Ectodermal cell (in vitro differentiated cells): ENCODE measurements at regions not wholly inside any gene's neighbourhood (a gene's known extent, or its start where the extent isn't known, plus 50 kb on each side); places are given as distances from the start of the nearest gene placed in this dataset.

Experiments used
- H3K27ac ChIP-seq: 2 replicates; pipeline ENCODE4 v1.7.0; 2013; ENCODE audit warnings: mild to moderate bottlenecking, low read depth, low read length; ENCODE audit not compliant: insufficient read depth, poor library complexity, severe bottlenecking
- H3K27me3 ChIP-seq: 2 replicates; pipeline ENCODE4 v1.7.0; 2013; ENCODE audit warnings: mild to moderate bottlenecking, low read length; ENCODE audit not compliant: insufficient read depth, control insufficient read depth, poor library complexity, severe bottlenecking
- H3K36me3 ChIP-seq: one replicate; pipeline ENCODE4 v1.7.0; 2013; ENCODE audit warnings: low read length; ENCODE audit not compliant: control insufficient read depth, insufficient read depth
- H3K4me1 ChIP-seq: one replicate; pipeline ENCODE4 v1.7.0; 2013; ENCODE audit warnings: low read length; ENCODE audit not compliant: control insufficient read depth, insufficient read depth
- H3K4me3 ChIP-seq: 2 replicates; pipeline ENCODE4 v1.7.0; 2013; ENCODE audit warnings: low read depth, low read length, control low read depth; ENCODE audit not compliant: insufficient read depth
- H3K9me3 ChIP-seq: 2 replicates; pipeline ENCODE4 v1.7.0; 2013; ENCODE audit warnings: mild to moderate bottlenecking, low read length, moderate library complexity; ENCODE audit not compliant: control insufficient read depth
- whole genome bisulfite sequencing, 2 experiments: methylation state at CpG; one replicate each; pipeline ENCODE4 v1.1.7; 2013; ENCODE audit warnings: missing lambda C conversion rate in 2 of 2; 5-methylcytosine and 5-hydroxymethylcytosine counted together

GRCh38 chr3:70747847-70748246, 435.4 kb upstream of the MDFIC2 start:
- Histone ChIP-seq H3K27ac (no peak overlapping the region), H3K9me3 (no peaks in the 10 kb centered on the region), H3K36me3 (no peaks in the 10 kb centered on the region), H3K4me3 (no peak overlapping the region), H3K27me3 (no peaks in the 10 kb centered on the region), H3K4me1 (no peaks in the 10 kb centered on the region)
- WGBS, 2 experiments = 73 to 74% methylated on average over 4 of the region's 4 CpGs

DNA sequence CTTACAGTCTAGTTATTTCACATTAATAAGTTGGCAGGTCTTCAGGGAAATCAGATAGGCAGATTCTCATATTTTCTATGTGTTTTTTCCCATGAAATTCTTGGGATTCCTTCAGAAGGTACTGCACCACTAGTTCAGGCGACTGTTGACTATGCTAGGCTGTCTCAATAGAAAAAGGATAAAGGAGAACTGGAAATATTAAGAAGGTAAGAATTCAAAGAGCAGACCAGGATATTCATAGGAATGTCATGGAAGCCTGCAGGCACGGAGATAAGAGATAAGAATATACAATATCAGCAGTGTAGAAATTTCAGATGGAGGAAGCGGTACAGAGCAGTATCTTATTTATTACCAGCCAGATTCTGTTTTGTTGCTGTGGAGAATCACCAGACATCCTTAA, 432.1 kb upstream of the MDFIC2 start:
- no peak overlapping the region for H3K27ac ChIP-seq
- no peaks in the 10 kb centered on the region for H3K36me3 ChIP-seq
- 93 to 94% methylated on average over 2 to 3 of the region's 3 CpGs for WGBS, 2 experiments
- H3K27me3 ChIP-seq = no peaks in the 10 kb centered on the region
- no peak overlapping the region for H3K4me3 ChIP-seq
- no peaks in the 10 kb centered on the region for H3K9me3 ChIP-seq
- H3K4me1 ChIP-seq = no peaks in the 10 kb centered on the region

- no peaks in the 10 kb centered on the region for H3K9me3 ChIP-seq
- no peaks in the 10 kb centered on the region for H3K4me1 ChIP-seq
- WGBS, 2 experiments = 94 to 100% methylated on average over 1 to 2 of the region's 2 CpGs
- no peak overlapping the region for H3K27ac ChIP-seq
- H3K36me3 ChIP-seq = no peaks in the 10 kb centered on the region
- no peaks in the 10 kb centered on the region for H3K27me3 ChIP-seq
- H3K4me3 ChIP-seq = no peak overlapping the region
Measured at GRCh38 chr3:70743754-70744153, 431.3 kb upstream of the MDFIC2 start.

- Histone ChIP-seq H3K27ac (no peak overlapping the region), H3K9me3 (no peaks in the 10 kb centered on the region), H3K36me3 (no peaks in the 10 kb centered on the region), H3K4me1 (no peaks in the 10 kb centered on the region), H3K27me3 (no peaks in the 10 kb centered on the region), H3K4me3 (no peak overlapping the region)
- WGBS, 2 experiments = 92 to 93% methylated on average over 1 to 4 of the region's 5 CpGs
Measured at GRCh38 chr3:70742081-70742480, 429.6 kb upstream of the MDFIC2 start.

- Histone ChIP-seq H3K9me3 (no peaks in the 10 kb centered on the region), H3K4me1 (no peaks in the 10 kb centered on the region), H3K27ac (no peak overlapping the region), H3K4me3 (no peak overlapping the region), H3K36me3 (no peaks in the 10 kb centered on the region), H3K27me3 (no peaks in the 10 kb centered on the region)
- WGBS, 2 experiments = 93 to 96% methylated on average over 4 of the region's 4 CpGs
Measured at GRCh38 chr3:70740872-70741271, 428.4 kb upstream of the MDFIC2 start.

DNA sequence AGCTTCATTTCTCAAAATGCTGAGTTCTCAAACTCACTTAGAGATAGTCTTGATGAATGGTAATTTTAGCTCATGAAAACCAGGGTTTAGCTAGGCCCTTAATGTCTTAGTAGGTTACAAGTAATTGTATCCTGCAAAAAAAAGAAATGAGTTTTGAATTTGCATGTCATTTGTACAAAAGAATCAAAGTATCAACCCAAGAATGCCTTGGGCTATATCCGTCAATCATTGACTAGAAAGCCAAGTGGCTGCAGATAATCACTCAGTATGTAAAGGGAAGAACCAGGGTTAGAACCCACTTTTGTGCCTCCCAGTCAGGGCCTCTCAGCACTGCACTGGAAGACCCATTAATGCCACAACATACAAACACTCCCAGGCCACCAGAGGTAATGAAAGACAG, 427.6 kb upstream of the MDFIC2 start:
- no peaks in the 10 kb centered on the region for H3K9me3 ChIP-seq
- no peaks in the 10 kb centered on the region for H3K4me1 ChIP-seq
- H3K4me3 ChIP-seq = no peak overlapping the region
- H3K36me3 ChIP-seq = no peaks in the 10 kb centered on the region
- no peak overlapping the region for H3K27ac ChIP-seq
- 83 to 97% methylated on average over 1 of the region's 1 CpG for WGBS, 2 experiments
- no peaks in the 10 kb centered on the region for H3K27me3 ChIP-seq

GRCh38 chr3:70738291-70738681, 425.8 kb upstream of the MDFIC2 start:
- Histone ChIP-seq H3K9me3 (no peaks in the 10 kb centered on the region), H3K4me1 (no peaks in the 10 kb centered on the region), H3K27ac (no peak overlapping the region), H3K27me3 (no peaks in the 10 kb centered on the region), H3K4me3 (no peak overlapping the region), H3K36me3 (no peaks in the 10 kb centered on the region)
- WGBS, 2 experiments = 82 to 87% methylated on average over 4 of the region's 4 CpGs

- 52 to 67% methylated on average over 2 of the region's 2 CpGs for WGBS, 2 experiments
- Histone ChIP-seq H3K27me3 (no peaks in the 10 kb centered on the region), H3K36me3 (no peaks in the 10 kb centered on the region), H3K27ac (no peak overlapping the region), H3K4me1 (no peaks in the 10 kb centered on the region), H3K9me3 (no peaks in the 10 kb centered on the region), H3K4me3 (no peak overlapping the region)
Measured at GRCh38 chr3:70737666-70738290, 425.3 kb upstream of the MDFIC2 start.

DNA sequence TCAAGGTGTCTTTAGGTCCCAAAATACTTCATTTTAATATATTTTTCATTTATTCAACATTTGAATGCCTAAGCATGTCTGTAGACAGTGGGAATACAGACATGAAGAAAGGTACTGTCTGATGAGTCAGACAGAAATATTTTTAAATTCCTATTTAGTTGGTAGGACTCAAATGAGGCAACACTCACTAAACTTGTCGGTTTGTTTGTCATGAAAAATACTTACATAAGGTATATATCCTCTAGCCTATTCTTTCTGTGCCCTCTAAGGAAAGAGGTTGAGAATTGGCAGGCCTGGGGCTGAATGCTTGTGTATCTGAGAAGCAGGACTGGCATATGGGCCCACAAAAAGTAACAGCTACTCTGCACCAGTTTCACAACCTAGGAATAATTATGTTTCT, 423.6 kb upstream of the MDFIC2 start:
- H3K27me3 ChIP-seq = no peaks in the 10 kb centered on the region
- H3K27ac ChIP-seq = no peak overlapping the region
- H3K4me1 ChIP-seq = no peaks in the 10 kb centered on the region
- H3K36me3 ChIP-seq = no peaks in the 10 kb centered on the region
- H3K9me3 ChIP-seq = no peaks in the 10 kb centered on the region
- H3K4me3 ChIP-seq = no peak overlapping the region
- no CpG with 5 or more reads among the region's 1 CpG for WGBS, 2 experiments

GRCh38 chr3:70734756-70735155, 422.3 kb upstream of the MDFIC2 start:
- H3K27me3 ChIP-seq = no peaks in the 10 kb centered on the region
- H3K9me3 ChIP-seq = no peaks in the 10 kb centered on the region
- H3K4me1 ChIP-seq = no peaks in the 10 kb centered on the region
- H3K4me3 ChIP-seq = no peak overlapping the region
- H3K36me3 ChIP-seq = no peaks in the 10 kb centered on the region
- 96 to 98% methylated on average over 3 of the region's 3 CpGs for WGBS, 2 experiments
- H3K27ac ChIP-seq = no peak overlapping the region

DNA sequence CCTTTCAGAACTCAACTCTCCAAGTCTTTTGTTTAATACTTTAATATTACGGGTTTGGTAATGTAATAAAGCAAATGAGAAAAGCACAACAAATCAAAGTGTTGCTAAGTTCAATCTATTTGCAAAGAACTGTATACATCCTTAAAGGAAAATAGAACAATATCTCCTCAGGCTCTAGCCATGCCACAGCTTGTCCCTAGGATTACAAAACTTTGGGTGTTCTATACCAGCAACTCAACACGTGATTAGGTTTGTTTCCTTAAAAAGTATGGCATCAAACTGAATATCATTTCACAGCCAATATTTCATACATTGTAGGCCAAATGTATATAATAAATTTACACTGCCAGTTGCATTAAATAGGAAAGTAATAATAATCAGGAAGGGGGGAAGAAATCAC, 418.6 kb upstream of the MDFIC2 start:
- no peaks in the 10 kb centered on the region for H3K27me3 ChIP-seq
- no peak overlapping the region for H3K4me3 ChIP-seq
- H3K27ac ChIP-seq = no peak overlapping the region
- WGBS, 2 experiments = 88 to 100% methylated on average over 1 to 2 of the region's 2 CpGs
- no peaks in the 10 kb centered on the region for H3K36me3 ChIP-seq
- H3K9me3 ChIP-seq = no peaks in the 10 kb centered on the region
- no peaks in the 10 kb centered on the region for H3K4me1 ChIP-seq
